B cell (primary cell): ENCODE measurements at regions not wholly inside any gene's neighbourhood (a gene's known extent, or its start where the extent isn't known, plus 50 kb on each side); places are given as distances from the start of the nearest gene placed in this dataset.

Experiments
- ATAC-seq: fragments of 200-7000 bp; cut with Tn5 transposase; one replicate; pipeline ENCODE4 v1.10.0; 2021; ENCODE audit warnings: low read depth, mild to moderate bottlenecking, moderate number of reproducible peaks, moderate library complexity
- CTCF ChIA-PET: fragments of 350-600 bp; sonication (Branson Sonifier 250); formaldehyde crosslinking; loops from one replicate; lab custom pipeline; 2021; ENCODE audit warnings: antibody characterized with exemption, inconsistent platforms; lab: Charles Lee
- POLR2A ChIA-PET: fragments of 350-600 bp; sonication (Branson Sonifier 250); formaldehyde crosslinking; loops from one replicate; lab custom pipeline; 2021; ENCODE audit warnings: antibody characterized with exemption; lab: Charles Lee
- DNase-seq: peaks from one replicate; pipeline ENCODE4 v3.0.0; 2013
- H2AFZ ChIP-seq: 2 replicates; pipeline ENCODE4 v1.6.1; 2012; ENCODE audit warnings: mild to moderate bottlenecking, low read depth, low read length; ENCODE audit not compliant: insufficient read depth, poor library complexity, severe bottlenecking
- H3K27ac ChIP-seq, 2 donors: 1 replicate in 1 of 2; 2 replicates in 1 of 2; pipeline ENCODE4 v1.5.1; 2012 to 2013; ENCODE audit warnings: low read length in 2 of 2, mild to moderate bottlenecking in 2 of 2, moderate library complexity in 1 of 2
- H3K27me3 ChIP-seq, 4 experiments: fragments of 200-600 bp in 1 of 4; sonication (generic) in 1 of 4; replicated peaks in 1 of 4; 1 replicate in 2 of 4; 2 replicates in 2 of 4; pipeline versions ENCODE4 v1.6.1 to v1.7.0; 2013 to 2016; ENCODE audit warnings: low read length in 3 of 4, mild to moderate bottlenecking in 2 of 4, mixed read lengths in 1 of 4, moderate library complexity in 1 of 4; ENCODE audit not compliant: insufficient read depth in 4 of 4, control insufficient read depth in 3 of 4; ENCODE audit errors: control extremely low read depth in 1 of 4
- H3K36me3 ChIP-seq, 2 experiments: replicated peaks in 1 of 2; 1 replicate in 1 of 2; 2 replicates in 1 of 2; pipeline versions ENCODE4 v1.6.1 to v1.7.1; 2013; ENCODE audit warnings: low read length in 1 of 2; ENCODE audit not compliant: insufficient read depth in 2 of 2, control insufficient read depth in 1 of 2; ENCODE audit errors: control extremely low read depth in 1 of 2, extremely low read depth in 1 of 2
- H3K4me1 ChIP-seq, 2 donors: fragments of 200-600 bp in 1 of 2; sonication (generic) in 1 of 2; 1 replicate in 1 of 2; 2 replicates in 1 of 2; pipeline versions ENCODE4 v1.5.1 to v1.6.1; 2013 to 2017; ENCODE audit warnings: low read length in 2 of 2; ENCODE audit not compliant: control insufficient read depth in 2 of 2, insufficient read depth in 2 of 2
- H3K4me2 ChIP-seq: replicated peaks from 2 replicates; pipeline ENCODE3; 2012; ENCODE audit warnings: mild to moderate bottlenecking, low read depth, low read length; ENCODE audit not compliant: poor library complexity, severe bottlenecking
- H3K4me3 ChIP-seq, 5 experiments: fragments of 200-600 bp in 1 of 5; sonication (generic) in 1 of 5; 1 replicate in 3 of 5; 2 replicates in 2 of 5; pipeline versions ENCODE4 v1.5.1 to v1.7.0; 2011 to 2016; ENCODE audit warnings: low read length in 4 of 5, mild to moderate bottlenecking in 4 of 5, low read depth in 2 of 5, control low read depth in 1 of 5, moderate library complexity in 1 of 5; ENCODE audit not compliant: insufficient read depth in 1 of 5; ENCODE audit errors: control extremely low read depth in 1 of 5, extremely low read depth in 1 of 5
- H3K79me2 ChIP-seq: fragments of 200-600 bp; sonication (generic); one replicate; pipeline ENCODE4 v1.6.0; 2016; ENCODE audit warnings: low read length; ENCODE audit not compliant: control insufficient read depth, insufficient read depth
- H3K9ac ChIP-seq: fragments of 200-600 bp; sonication (generic); 2 replicates; pipeline ENCODE4 v1.6.1; 2017; ENCODE audit warnings: mild to moderate bottlenecking, low read length, moderate library complexity
- H3K9me3 ChIP-seq, 3 donors: one replicate each; pipeline versions ENCODE4 v1.6.1 to v1.7.1; 2013; ENCODE audit warnings: low read length in 2 of 3; ENCODE audit not compliant: control insufficient read depth in 2 of 3, insufficient read depth in 1 of 3; ENCODE audit errors: control extremely low read depth in 1 of 3
- H4K20me1 ChIP-seq: 2 replicates; pipeline ENCODE4 v1.6.0; 2012; ENCODE audit warnings: mild to moderate bottlenecking, low read length; ENCODE audit not compliant: insufficient read depth, control insufficient read depth, poor library complexity, severe bottlenecking
- H3K27ac Mint-ChIP-seq: one replicate; pipeline ENCODE4 v1.8.0; 2021; ENCODE audit warnings: mixed read lengths
- H3K27me3 Mint-ChIP-seq: one replicate; pipeline ENCODE4 v1.8.0; 2021; ENCODE audit warnings: mixed read lengths
- H3K4me1 Mint-ChIP-seq: one replicate; pipeline ENCODE4 v1.8.0; 2021; ENCODE audit warnings: mixed read lengths
- H3K4me3 Mint-ChIP-seq: one replicate; pipeline ENCODE4 v1.8.0; 2021; ENCODE audit warnings: mixed read lengths
- H3K9me3 Mint-ChIP-seq: one replicate; pipeline ENCODE4 v1.8.0; 2022; ENCODE audit warnings: mixed read lengths; ENCODE audit not compliant: insufficient read depth
- EZH2 ChIP-seq: IDR thresholded peaks from 2 replicates; pipeline ENCODE4 v1.6.1; 2012; ENCODE audit warnings: borderline replicate concordance, low read depth, mild to moderate bottlenecking, moderate library complexity, low read length; ENCODE audit not compliant: insufficient read depth, poor library complexity, severe bottlenecking
- WGBS: methylation state at CpG from one replicate; pipeline ENCODE4 v1.1.5; 2013; ENCODE audit warnings: missing lambda C conversion rate; ENCODE audit not compliant: insufficient coverage; 5-methylcytosine and 5-hydroxymethylcytosine counted together
- intact Hi-C: fragments of 100-400 bp; cut with micrococcal nuclease; formaldehyde crosslinking; loops from one replicate; pipeline ENCODE4 v1.10.0; 2022
- TF ChIP-seq, protein P1 (sequence below): fragments of 200-600 bp; IDR thresholded peaks from one replicate; pipeline ENCODE4 v1.8.0; 2022; ENCODE audit warnings: antibody characterized with exemption, mild to moderate bottlenecking

DNA sequence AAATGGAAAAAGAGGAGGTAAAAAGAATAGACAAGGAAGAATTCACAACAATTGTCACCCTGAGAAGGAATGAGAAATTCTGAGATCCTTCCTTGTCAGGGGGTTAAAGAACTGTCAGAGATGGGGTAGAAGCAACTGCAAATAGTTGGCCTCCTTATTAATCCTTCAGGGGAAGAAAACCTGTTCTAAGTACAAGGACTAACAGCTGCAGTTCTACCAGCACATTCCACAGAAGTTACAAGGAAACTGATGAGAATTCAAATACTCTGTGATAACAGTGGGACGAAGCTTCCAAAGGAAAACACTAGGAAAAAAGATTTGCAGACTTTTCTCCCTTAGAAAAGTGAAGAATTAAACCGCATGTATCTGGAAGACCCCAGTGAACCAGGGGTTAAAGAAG, 93.7 kb downstream of the OR2K2 start:
- ChIA-PET CTCF (no interaction called here), POLR2A (no interaction called here)
- no peak overlapping the region for H3K4me2 ChIP-seq
- no peaks in the 10 kb centered on the region for H4K20me1 ChIP-seq
- H3K27ac Mint-ChIP-seq: no peak overlapping the region
- no peaks in the 10 kb centered on the region for H3K4me1 Mint-ChIP-seq
- TF ChIP-seq, protein P1, sequence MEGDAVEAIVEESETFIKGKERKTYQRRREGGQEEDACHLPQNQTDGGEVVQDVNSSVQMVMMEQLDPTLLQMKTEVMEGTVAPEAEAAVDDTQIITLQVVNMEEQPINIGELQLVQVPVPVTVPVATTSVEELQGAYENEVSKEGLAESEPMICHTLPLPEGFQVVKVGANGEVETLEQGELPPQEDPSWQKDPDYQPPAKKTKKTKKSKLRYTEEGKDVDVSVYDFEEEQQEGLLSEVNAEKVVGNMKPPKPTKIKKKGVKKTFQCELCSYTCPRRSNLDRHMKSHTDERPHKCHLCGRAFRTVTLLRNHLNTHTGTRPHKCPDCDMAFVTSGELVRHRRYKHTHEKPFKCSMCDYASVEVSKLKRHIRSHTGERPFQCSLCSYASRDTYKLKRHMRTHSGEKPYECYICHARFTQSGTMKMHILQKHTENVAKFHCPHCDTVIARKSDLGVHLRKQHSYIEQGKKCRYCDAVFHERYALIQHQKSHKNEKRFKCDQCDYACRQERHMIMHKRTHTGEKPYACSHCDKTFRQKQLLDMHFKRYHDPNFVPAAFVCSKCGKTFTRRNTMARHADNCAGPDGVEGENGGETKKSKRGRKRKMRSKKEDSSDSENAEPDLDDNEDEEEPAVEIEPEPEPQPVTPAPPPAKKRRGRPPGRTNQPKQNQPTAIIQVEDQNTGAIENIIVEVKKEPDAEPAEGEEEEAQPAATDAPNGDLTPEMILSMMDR: no peak
- no peak for TF ChIP-seq EZH2
- WGBS: 100% methylated on average over 2 of the region's 2 CpGs
- no peak overlapping the region for H3K4me3 Mint-ChIP-seq
- no peak overlapping the region for H2AFZ ChIP-seq
- no peaks in the 10 kb centered on the region for H3K36me3 ChIP-seq
- H3K9ac ChIP-seq: no peak overlapping the region
- no peaks in the 10 kb centered on the region for H3K9me3 ChIP-seq
- DNase-seq (no peak), ATAC-seq (no peak)
- no peak overlapping the region for H3K27ac ChIP-seq
- H3K79me2 ChIP-seq: no peaks in the 10 kb centered on the region
- H3K9me3 Mint-ChIP-seq: no peaks in the 10 kb centered on the region
- intact Hi-C loops: no loop called here
- no peaks in the 10 kb centered on the region for H3K4me1 ChIP-seq
- no peaks in the 10 kb centered on the region for H3K27me3 ChIP-seq
- H3K27me3 Mint-ChIP-seq: no peaks in the 10 kb centered on the region
- no peak overlapping the region for H3K4me3 ChIP-seq

DNA sequence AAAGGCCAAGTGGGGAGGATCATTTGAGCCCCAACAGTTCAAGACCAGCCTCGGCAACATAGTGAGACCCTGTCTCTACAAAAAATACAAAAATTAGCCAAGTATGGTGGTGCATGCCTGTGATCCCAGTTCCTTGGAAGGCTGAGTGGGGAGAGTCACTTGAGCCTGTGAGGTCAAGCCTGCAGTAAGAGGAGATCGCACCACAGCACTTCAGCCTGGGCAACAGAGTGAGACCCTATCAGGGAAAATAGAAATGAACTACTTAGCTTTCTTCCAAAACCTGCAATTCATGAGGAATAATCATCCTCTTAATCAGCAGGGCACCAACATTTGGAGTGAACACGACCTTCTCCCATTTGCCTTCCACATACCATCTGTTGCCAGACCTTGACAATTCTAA, 96.1 kb downstream of the OR2K2 start:
- Mint-ChIP-seq H3K4me3 (no peak overlapping the region), H3K27ac (no peak overlapping the region), H3K4me1 (no peaks in the 10 kb centered on the region), H3K9me3 (no peaks in the 10 kb centered on the region), H3K27me3 (no peaks in the 10 kb centered on the region)
- Histone ChIP-seq H3K4me1 (no peaks in the 10 kb centered on the region), H3K79me2 (no peaks in the 10 kb centered on the region), H3K9ac (no peak overlapping the region), H3K27me3 (no peaks in the 10 kb centered on the region), H2AFZ (no peak overlapping the region), H3K4me3 (no peak overlapping the region), H3K36me3 (no peaks in the 10 kb centered on the region), H3K27ac (no peak overlapping the region), H4K20me1 (no peaks in the 10 kb centered on the region), H3K9me3 (no peaks in the 10 kb centered on the region), H3K4me2 (no peak overlapping the region)
- DNase-seq (no peak), ATAC-seq (no peak)
- ChIA-PET CTCF (interaction anchor here (1.0 kb wide), 1 partner anchor 12 kb away, joined by 3 read pairs; no protein-coding TSS in a partner anchor), POLR2A (no interaction called here)
- intact Hi-C loops: no loop called here
- TF ChIP-seq, protein P1: no peak
- TF ChIP-seq EZH2: no peak
- WGBS: 100% methylated on average over 1 of the region's 3 CpGs
